NCI-H2227 (cell line): ENCODE measurements at regions not wholly inside any gene's neighbourhood (a gene's known extent, or its start where the extent isn't known, plus 50 kb on each side); places are given as distances from the start of the nearest gene placed in this dataset.

Experiments
- DNase-seq: peaks from one replicate; lab custom pipeline; 2025; ENCODE audit not compliant: unreplicated experiment; lab: John Stamatoyannopoulos, UW

DNA sequence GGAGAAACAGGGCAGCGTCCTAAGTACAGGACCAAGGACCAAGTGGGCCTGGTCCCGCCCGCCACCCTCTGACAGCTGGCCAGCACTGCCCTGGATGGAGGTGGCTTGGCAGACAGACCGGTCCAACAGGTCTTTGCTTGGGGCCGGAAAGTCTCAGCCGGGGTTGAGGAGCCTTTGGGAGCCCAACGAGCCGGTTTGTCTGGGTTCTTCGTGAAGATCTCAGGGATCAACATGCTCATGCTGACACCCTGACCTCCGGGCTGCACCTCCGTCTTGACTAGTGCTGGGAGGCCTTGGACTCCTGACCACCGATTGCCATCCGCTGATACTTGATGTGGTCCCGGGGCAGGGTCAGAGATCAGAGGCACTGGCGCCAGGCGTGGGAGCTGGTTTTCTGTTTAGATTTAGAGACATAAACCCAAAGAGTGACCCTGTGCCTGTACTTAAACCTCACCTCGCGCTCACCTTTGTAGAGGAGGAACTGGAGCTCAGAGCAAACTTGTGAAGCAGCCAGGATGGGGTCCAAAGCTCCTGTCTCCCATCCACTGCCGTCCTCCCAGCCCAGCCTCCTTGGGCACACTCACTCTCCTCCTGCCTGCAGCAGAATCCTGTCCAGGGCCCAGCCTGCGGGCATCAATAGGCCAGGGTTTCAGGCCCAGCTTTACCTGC is 92.1 kb upstream of the GSE1 start:
- DNase-seq: no peak

DNA sequence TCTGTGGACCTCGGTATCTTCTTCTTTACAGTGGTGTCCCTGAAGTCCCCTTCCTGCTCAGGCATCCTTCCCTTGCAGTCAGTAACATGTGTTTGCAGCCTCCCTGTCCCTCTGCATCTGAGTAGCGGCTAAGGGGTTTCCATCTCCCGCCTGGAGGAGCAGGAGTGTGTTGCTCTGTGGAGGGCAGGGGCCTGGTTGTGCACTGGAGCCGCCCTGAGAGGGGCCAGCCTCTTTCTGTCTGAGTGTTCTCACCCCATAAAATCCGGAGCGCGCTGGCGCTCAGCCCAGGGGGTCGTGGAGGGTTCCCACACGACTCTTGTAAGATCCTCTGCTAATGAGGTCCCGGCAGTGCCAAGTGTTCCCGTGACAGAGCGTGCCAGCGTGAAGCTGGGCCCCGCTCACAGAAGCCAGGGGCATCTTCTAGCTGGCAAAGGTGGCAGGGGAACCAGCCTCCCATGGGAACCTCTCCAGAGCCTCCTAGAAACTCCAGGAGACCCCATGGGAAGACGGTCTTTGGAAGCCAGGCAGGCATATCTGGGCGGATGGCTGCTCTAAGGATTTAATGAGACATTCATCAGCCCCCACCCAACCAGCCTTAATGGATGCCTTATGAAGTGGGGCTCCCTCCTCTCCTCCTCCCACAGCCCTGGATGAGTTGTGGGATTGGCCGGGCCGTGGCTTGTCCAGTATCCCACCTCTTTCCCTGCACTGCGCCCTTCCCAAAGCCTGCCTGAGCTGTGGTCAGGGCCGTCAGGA is 91.4 kb upstream of the GSE1 start:
- no peak for DNase-seq

DNA sequence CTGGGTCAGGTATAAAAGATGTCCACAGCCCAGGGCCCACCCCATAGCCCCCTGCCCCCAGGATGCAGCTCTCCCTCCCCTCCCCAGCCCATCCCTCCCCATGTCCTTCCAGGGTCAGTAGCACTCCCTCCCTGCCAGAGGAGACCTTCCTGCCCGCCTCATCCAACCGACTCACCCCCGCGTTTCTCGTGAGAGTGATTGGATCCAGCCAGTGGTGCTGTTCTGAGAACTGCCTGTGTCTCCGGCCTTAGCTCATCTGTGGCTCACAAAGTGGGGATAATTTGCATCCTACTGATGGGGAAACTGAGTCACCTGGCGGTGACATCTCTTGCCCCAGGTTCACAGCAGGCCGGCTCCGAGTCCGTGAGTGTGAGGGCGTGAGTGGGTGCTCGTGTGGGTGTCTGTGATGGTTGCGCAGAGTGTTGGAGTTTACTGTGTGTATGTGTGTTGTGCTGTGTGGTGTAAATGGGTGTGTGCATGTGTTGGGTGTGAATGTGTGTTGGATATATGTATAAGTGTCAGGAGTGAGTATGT is 90.7 kb upstream of the GSE1 start:
- DNase-seq: no peak

DNA sequence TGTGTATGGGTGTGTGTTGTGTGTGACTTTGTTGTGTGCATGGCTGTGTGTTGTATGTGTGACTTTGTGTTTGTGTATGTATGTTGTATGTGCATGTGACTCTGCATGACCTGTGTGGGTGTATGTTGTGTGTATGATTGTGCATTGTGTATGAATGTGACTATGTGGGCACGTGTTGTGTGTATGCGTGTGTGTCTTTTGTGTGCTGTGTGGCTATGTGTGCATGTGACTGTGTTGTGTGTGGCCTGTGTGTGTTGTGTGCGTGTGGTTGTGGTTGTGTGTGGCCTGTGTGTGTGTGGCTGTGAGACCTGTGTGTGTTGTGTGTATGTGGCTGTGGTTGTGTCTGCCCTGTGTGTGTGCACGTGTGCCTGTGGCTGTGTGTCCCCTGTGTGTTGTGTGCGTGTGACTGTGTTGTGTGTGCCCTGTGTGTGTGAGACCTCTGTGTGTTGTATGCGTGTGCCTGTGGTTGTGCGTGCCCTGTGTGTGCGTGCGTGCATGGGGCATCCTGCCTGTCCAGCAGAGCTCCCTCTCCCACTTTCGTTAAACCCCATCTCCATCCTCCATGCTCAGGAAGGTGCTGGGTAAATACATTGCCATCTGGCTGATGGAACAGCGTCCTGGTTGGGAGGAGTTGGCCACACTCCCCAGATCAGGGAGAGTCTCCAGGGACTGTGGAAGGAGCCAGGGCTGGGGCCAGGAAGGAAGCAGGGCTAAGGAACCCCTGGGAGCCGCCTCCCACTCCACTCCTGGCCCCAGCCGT is 90.1 kb upstream of the GSE1 start:
- no peak for DNase-seq

DNA sequence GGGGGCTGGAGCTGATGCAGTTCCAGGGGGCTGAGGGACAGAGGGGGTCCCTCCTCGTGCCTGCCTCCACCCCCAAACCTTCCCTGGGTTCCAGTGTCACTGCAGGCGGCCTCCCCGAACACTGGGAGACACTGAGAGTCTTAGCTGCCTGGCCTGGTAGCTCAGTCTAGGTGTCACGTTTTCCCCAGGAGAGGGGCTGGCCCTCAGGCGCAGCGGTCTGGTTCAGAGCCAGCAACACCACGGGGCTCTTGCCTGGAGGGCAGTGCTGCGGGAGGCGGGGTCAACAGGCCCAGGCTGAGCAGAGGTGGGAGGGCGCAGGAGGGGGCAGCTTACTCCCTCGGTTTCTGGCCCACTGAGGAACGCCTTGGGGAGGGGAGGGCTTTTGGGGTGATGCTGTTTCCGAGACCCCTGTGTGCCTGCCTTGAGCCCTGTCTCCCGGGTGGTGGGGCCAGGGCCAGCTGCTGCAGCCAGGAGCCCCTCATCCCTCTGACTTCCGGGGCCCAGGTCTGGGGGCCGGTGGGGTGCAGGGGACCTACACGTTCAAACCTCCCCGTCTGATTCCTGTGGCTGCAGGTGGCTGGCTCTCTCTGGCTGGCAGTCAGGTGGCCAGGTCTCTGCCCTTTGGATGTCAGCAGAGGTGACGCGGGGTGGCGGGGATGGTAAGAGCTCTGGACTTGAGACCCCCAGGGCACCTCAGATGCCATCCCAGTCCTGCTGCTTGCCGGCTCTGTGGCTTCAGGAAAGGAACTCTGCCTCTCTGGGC is 89.3 kb upstream of the GSE1 start:
- no peak for DNase-seq

DNA sequence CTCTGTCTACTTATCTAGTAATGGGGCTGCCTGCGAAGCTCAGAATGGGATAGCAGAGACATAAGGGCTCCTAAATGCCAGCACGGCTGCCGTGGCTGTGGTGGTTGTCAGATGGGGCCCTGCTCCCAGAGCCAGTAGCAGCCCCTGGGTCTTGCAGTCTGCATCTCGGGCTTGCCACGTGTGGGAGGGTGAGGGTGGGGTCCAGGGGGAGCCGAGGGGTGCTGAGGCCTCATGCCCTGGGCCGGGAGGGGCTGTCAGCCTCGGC is 88.8 kb upstream of the GSE1 start:
- no peak for DNase-seq

DNA sequence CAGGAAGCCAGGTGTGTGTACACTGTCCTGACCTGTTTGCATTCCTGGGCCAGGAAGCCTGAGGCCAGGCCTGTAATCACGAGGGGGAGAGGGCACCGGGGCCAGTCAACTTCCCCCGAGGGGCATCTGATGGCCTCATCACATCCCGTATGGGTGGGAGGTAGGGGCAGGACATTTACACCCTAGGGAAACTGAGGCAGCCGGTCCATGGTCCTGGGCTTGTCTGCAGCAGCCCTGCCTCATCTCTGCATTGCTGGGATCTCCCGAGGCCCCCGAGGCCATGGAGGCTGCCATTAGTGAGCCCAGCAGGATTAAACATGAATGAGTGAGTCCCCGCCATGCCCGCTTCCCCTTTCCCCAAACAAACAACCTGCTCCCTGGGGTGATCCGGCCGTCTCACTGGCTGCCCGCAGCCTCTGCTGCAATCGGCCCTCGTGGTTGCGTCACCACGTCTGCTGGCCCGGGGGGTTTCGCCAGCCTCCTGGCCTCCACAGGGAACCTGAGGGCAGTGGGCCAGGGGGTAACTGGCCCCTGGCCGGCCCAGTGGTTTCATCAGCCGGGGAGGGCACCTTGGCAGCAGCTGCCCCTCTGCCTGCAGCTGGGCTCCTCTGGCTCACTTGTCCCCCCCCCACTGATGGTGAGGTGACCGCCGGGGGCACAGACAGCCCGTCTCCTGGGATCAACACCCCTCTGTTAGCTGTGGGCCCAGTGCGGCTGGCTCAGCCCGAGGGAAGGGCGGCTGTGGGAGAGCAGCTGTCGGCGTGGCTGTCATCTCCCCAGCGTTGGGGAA is 88.3 kb upstream of the GSE1 start:
- no peak for DNase-seq

DNA sequence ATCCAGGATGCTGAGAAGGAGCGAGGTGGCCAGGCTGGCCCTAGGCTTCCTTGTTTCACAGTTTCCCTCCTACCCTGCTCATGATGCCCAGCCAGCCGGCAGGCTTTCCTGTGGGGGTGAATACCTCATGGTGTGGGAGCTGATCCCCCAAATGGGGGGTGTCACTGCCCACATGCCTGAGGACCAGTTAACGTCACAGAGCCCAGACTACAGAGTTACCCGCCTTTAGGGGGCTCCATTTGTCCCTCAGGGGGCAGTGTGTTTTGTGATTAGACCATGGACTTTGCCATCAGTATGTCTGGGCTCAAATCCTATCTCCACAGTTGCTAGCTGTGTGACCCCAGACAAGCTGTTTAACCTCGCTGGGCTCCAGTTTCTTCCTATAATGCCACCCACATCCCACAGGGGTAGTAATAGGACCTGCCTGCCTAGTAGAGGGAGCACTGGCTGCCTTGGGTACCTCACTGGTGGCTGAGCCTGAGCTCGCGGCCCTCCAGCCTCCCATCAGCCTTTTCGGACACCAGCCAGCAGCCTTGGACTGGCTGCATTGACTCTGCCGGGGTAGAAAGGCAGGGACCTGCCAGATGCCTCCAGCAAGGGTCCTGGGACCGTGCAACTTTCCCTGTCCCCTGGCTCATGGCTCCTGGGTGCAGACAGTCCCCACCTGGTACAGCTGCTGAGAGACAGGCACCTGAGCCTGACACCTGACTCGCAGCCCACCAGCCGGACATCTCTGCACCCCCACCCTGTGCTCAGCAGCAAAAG is 87.5 kb upstream of the GSE1 start:
- no peak for DNase-seq

DNA sequence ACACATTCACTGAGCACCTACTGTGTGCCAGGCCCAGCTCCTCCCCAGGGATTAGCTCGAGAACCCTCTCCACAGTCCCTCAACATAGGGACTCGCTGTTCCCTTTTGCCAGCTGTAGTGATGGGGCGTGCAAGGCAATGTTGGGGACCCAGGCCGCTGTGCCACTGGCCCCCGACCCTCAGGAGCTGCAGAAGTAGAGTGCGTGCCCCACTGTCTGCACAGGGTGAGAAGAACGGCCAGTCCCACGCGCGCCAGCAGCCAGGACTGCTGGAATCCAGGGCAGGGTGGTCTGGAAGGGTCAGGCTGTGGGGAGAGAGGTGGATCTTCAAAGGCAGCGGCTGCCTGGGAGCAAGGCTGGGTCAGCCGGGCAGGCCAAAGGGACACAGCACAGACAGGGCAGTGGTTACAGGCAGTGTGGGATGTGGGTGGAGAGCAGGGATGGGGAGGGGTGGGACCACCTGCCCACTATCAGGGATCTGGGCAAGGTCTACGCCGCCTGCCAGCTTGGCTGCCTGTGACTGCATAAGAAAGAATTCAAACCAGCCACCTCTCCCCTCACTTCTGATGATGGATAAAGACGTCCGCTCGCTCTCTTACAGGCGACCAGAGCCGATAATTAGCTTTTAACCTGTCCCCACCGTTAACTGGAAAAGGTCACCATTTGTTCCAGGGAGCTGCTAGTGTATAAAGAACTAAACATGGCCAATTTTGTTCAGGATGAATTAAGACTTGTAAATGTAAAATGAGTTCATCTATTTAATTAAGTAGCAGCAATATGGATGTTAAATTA is 86.7 kb upstream of the GSE1 start:
- no peak for DNase-seq

DNA sequence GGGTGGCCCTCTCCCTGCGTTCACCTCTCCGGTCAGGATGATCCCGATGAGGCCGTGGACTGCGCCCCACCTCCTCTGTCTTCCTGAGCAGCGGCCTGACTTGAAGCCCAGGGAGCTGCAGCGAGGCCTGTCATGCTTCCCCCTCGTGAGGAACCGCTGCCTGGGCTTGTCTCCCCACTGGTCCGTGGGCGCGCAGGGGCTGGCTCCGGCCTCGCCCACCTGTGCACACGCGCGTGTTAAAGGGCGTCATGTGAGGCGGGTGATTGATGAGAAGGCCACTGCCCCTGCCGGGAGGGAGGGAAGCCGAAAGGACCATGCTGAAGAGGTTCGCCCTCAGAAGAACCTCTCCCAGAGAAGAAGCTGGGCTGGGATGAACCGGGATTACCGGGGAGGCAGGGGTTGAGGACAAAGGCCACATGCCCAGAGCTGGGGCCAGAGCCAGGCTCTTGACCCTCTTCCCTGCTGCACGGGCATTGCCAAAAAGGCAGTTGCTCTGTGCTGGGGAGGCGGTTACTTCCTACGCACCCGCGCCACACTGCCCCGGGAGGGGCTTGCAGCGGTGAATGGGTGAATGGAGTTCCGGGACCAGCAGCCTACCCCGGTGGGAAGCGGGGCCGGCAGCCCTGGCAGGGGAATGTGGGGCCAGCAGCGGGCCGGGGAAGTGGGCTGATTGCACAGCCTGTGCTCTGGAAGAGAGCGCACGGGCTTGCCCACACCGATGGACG is 85.9 kb upstream of the GSE1 start:
- DNase-seq: no peak

DNA sequence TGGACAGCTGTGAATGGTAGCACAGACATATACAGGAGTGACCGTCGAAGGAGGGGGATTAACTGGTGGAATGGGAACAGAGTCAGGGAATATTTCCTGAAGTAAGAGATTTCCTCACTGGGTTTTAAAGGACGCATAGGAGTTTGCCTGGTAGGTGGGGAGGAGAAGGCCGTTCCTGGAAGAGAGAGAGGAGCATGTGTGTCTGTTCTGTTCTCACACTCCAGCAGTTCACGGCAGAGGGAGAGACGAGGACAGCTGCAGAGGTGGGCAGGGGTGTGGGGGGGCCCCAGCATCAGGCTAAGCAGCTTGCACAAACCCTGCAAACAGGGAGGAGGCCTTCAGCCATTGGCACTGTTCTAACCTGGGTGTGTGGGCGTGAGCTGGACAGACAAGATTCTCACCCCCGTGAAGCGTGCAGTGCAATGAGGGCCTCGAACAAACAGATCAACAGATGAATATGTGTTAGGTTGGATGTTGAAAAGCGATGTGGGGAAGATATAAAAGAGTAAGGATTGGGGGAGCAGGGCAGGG is 85.3 kb upstream of the GSE1 start:
- no peak for DNase-seq

DNA sequence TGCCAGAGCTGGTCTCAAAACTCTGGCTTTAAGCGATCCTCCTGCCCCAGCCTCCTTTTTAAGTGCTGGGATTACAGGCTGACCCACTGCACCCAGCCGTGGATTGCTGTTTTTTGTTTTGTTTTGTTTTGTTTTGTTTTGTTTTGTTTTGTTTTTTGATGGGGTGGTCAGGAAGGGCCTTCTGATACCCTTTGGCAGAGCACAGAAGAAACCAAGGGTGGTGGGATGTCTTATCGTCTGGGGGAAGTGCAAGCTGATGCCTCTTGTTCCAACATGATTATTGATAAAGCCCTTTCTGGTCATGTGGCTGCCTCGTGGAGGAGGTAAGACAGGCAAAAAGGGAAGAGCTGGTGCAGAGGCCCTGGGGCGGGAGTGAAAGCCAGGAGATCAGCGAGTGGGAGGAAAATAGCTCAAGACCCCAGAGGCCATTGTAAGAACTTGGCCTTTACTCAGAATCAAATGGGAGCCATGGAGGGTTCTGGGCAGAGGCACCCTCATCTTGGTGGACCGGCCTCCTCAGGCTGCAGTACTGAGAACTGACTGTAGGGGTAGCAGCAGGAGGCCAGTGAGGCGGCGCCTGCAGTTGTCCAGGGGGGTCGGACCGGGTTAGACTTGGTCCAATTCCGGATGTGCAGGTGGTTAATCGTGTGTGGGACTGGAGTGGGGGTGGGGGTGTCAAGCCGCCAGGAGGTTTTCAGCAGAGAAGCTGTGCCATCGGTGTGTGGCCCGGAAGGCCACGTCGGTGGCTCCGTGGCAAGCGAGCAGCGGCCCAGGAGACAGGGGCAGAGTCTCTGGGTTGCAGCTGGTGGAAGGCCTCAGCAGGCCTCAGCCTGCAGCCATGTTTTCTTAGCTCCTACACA is 84.4 kb upstream of the GSE1 start:
- DNase-seq: no peak

DNA sequence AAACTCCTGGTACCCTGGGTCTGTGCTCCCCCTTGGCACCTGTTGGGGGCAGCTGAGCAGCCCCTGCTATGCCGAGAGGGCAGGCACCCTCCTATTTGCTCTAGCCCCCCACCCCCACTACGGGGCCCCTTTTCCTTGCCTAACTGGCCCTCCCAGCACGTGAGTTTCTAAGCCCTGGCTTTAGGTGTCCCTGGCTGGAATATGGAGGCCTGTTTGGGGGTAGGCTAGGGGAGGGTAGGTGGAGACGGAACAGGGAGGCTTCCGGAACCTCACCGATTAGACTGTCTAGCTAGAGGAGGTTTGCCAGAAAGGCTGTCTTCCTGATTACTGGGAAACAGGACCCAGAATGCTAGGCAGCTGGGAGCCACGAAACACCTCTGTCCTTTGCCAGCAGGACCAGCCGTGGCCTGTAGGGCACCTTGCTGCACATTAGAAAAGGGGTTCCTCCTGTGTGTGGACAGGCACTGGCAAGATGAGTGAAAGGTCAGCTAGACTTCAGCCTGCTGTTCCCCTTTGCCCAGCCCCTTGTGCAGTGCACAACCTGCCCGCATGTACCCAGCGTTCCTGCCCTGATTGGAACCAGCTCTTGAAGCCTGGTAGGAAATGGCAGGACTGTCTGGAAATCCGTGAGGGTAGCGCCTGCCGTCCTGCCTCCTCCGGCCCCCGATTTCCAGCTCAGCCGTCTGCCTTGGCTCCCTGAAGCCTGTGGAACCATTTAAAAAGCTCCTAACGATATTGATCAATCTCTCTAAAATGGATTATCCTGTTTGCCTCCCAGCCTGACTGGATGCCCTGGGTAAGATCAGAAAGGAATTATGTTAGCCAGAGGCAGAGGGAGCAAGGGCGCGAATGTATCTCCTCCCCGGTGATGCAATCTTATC is 83.4 kb upstream of the GSE1 start:
- DNase-seq: no peak

DNA sequence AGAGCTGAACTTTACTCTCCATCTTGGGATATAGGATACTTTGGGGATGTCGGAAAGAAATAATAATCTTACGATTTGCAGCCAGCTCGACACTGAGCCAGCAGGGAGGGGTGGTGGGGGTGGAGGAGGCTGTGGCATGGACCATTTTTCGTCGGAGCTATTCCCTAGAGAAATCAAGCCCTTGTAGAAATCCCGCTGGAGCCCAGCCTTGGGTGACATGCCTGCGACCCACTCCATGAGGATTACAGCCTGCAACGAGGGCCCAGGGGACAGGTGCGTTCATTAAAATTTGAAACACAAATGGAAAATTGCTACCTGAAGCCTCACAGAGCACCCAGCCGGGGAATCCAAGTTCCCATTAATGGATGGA is 82.8 kb upstream of the GSE1 start:
- no peak for DNase-seq

DNA sequence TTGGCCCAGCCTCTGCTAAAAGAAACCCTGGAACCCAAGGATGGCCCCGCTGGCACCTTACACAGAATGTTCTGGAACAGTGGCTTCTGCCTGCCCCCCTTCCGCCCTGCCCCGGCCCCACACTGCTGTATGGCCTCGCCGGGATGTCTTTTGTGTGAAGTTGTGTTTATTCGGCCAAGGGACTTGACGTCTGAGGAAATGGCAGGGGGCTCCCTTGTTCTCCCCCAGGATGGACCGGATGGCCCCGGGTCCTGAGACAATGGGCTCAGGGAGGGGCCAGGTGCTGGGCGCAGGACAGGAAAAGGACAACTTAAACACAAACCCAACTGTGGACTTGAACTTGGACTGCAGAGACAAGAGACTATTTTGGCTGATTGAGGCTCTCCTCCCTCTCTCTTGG is 81.6 kb upstream of the GSE1 start:
- no peak for DNase-seq

DNA sequence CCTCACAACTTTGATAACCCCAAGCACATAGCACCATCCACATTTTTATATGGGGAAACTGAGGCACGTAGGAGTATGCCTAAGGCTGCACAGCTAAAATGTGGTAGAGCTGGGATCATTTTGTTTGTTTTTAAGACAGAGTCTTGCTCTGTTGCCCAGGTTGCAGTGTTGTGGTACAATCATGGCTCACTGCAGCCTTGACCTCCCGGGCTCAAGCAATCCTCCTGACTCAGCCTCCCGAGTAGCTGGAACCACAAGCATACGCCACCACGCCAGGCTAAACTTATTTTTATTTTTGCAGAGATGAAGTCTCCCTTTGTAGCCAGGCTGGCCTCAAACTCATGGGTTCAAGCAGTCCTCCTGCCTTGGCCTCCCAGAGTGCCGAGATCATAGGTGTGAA is 81.0 kb upstream of the GSE1 start:
- DNase-seq: no peak
